Esophagus muscularis mucosa (tissue), 3 donors: ENCODE measurements at regions not wholly inside any gene's neighbourhood (a gene's known extent, or its start where the extent isn't known, plus 50 kb on each side); places are given as distances from the start of the nearest gene placed in this dataset.

Experiments used
- CTCF ChIP-seq, 3 experiments: fragments of 200-600 bp in 2 of 3; fragments of 450-650 bp in 1 of 3; sonication (generic) in 2 of 3; IDR thresholded peaks; one replicate each; pipeline ENCODE4 v1.5.1; 2017 to 2019; ENCODE audit warnings: antibody characterized with exemption in 3 of 3, mild to moderate bottlenecking in 2 of 3, moderate library complexity in 1 of 3
- POLR2A ChIP-seq: fragments of 450-650 bp; IDR thresholded peaks from one replicate; pipeline ENCODE4 v1.6.1; 2017; ENCODE audit warnings: antibody characterized with exemption, moderate library complexity, mild to moderate bottlenecking, low read depth
- POLR2AphosphoS5 ChIP-seq, 2 donors: sonication (generic); formaldehyde crosslinking; IDR thresholded peaks; one replicate each; pipeline ENCODE4 v1.6.1; 2017; ENCODE audit warnings: antibody characterized with exemption in 2 of 2

GRCh38 chr11:122339436-122340060 lies 223.5 kb upstream of the BLID start:
- TF ChIP-seq CTCF (IDR thresholded peaks at IDR 0.05): no peak
- no peak for TF ChIP-seq POLR2A
- no peak for TF ChIP-seq POLR2AphosphoS5 (IDR thresholded peaks at IDR 0.05)
